Heart left ventricle (tissue), 16 donors: ENCODE measurements at regions not wholly inside any gene's neighbourhood (a gene's known extent, or its start where the extent isn't known, plus 50 kb on each side); places are given as distances from the start of the nearest gene placed in this dataset.

Experiments used
- ATAC-seq, 4 donors: fragments of 200-7000 bp; cut with Tn5 transposase; one replicate each; pipeline ENCODE4 v1.9.1; 2020 to 2022; ENCODE audit warnings: moderate library complexity in 4 of 4, mild to moderate bottlenecking in 3 of 4, moderate number of reproducible peaks in 1 of 4
- DNase-seq, 5 donors: peaks; one replicate each; pipeline ENCODE4 v3.0.0-alpha.2; 2020
- H3K27ac ChIP-seq, 12 donors: fragments of 200-600 bp; sonication (generic) in 4 of 12; one replicate each; pipeline versions ENCODE4 v1.5.0 to v1.8.0; 2016 to 2022; ENCODE audit warnings: mild to moderate bottlenecking in 2 of 12
- H3K27me3 ChIP-seq, 9 donors: fragments of 200-600 bp; sonication (generic) in 2 of 9; one replicate each; pipeline versions ENCODE4 v1.5.1 to v1.8.0; 2016 to 2022; ENCODE audit warnings: mild to moderate bottlenecking in 3 of 9
- H3K36me3 ChIP-seq, 9 donors: fragments of 200-600 bp; sonication (generic) in 2 of 9; one replicate each; pipeline versions ENCODE4 v1.5.0 to v1.8.0; 2018 to 2022; ENCODE audit warnings: mild to moderate bottlenecking in 2 of 9
- H3K4me1 ChIP-seq, 12 donors: fragments of 200-600 bp; sonication (generic) in 4 of 12; one replicate each; pipeline versions ENCODE4 v1.5.0 to v1.8.0; 2016 to 2022; ENCODE audit warnings: mild to moderate bottlenecking in 3 of 12
- H3K4me3 ChIP-seq, 12 donors: fragments of 200-600 bp; sonication (generic) in 4 of 12; one replicate each; pipeline versions ENCODE4 v1.5.0 to v1.8.0; 2017 to 2022; ENCODE audit warnings: mild to moderate bottlenecking in 9 of 12, moderate library complexity in 4 of 12
- H3K9me3 ChIP-seq, 12 donors: fragments of 200-600 bp; sonication (generic) in 4 of 12; one replicate each; pipeline versions ENCODE4 v1.5.0 to v1.8.0; 2016 to 2022; ENCODE audit warnings: mild to moderate bottlenecking in 1 of 12
- CTCF ChIP-seq, 12 donors: fragments of 200-600 bp; sonication (generic) in 4 of 12; IDR thresholded peaks; one replicate each; pipeline versions ENCODE4 v1.5.0 to v1.8.0; 2018 to 2022; ENCODE audit warnings: antibody characterized with exemption in 12 of 12, mild to moderate bottlenecking in 5 of 12
- POLR2A ChIP-seq, 2 donors: fragments of 450-650 bp; IDR thresholded peaks; one replicate each; pipeline ENCODE4 v1.6.1; 2017; ENCODE audit warnings: antibody characterized with exemption in 2 of 2, mild to moderate bottlenecking in 2 of 2, moderate library complexity in 2 of 2
- WGBS, 4 donors: extraction: QIAGEN DNeasy Blood & Tissue Kit in 2 of 4; methylation state at CpG; one replicate each; pipeline versions ENCODE4 v1.1.5 to v1.1.7; 2013 to 2018; 5-methylcytosine and 5-hydroxymethylcytosine counted together
- intact Hi-C, 10 donors: fragments of 100-400 bp; cut with DNase I; formaldehyde crosslinking; loops; one replicate each; pipeline versions ENCODE4 v1.11.1 to v1.14.2; 2022
- donor health status: ischemic (EF 13 %, LVEDD 7.1; RV severe dilation, severe dysfunction).
- donor health status: healthy with polysubstance abuse.
- donor health status: DM: no; HTN: yes; CAD: no.
- donor health status: DM: no; HTN: no; CAD: no.
- donor health status: ischemic (EF 25% LVEDD 6.9; RV normal size, moderate dysfunction).
- donor health status: ischemic (EF 25% LVEDD 5.7; RV mildly dilated, moderate dysfunction).
- donor health status: healthy.
- donor health status: DM: yes; HTN: yes; CAD: no.
- donor health status: ischemic (EF 35%, LVEDD 5.7; RV mildly dilated, moderate dysfunction).
- donor health status: nonischemic (EF 11% LVEDD 7.7; RV severe dilation, severe dysfunction).
- donor health status: DM: yes; HTN: yes; CAD: no.
- donor health status: PGD.
- donor health status: ischemic (EF 29% LVEDD 5.4; RV normal size, mild dysfunction).
- donor health status: nonischemic (EF 23%, LVEDD 6.1; RV moderate dilation, normal function).

DNA sequence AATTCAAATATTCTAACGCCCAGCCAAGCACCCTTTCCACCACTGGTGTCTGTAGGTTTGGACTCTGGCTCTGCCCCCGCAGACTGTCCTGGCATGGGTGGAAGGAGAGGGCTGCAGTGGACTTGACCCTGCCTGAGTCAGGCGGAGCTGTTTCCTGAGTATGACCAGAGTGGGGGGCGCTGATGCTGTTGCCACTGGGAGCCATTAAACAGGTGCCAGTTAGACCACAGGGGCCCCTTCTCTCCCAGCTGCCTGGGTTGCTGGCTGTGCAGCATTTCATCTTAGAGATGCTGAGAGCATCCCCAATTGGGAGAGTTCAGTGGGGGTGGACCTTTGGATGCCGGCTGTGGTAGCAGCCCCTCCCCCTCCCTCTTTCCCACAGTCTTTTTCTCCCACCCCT is 539.5 kb downstream of the MATN1 start:
- no peaks in the 10 kb centered on the region for H3K9me3 ChIP-seq
- peaks cover 2 to 14% (median 9%) of the 10 kb centered on the region in 9 donors for H3K27me3 ChIP-seq
- intact Hi-C loops: no loop called here
- DNase-seq (no peak), ATAC-seq (no peak)
- no peak for TF ChIP-seq CTCF (IDR thresholded peaks at IDR 0.05)
- TF ChIP-seq POLR2A (IDR thresholded peaks at IDR 0.05): no peak
- H3K36me3 ChIP-seq: no peaks in the 10 kb centered on the region
- 68 to 80% (median 72%) methylated on average over 5 of the region's 5 CpGs for WGBS, 4 donors
- no peaks in the 10 kb centered on the region for H3K4me1 ChIP-seq
- H3K27ac ChIP-seq: no peak overlapping the region
- no peak overlapping the region for H3K4me3 ChIP-seq

GRCh38 chr1:30183006-30183405 is 540.4 kb downstream of the MATN1 start:
- Histone ChIP-seq H3K36me3 (no peaks in the 10 kb centered on the region), H3K4me1 (no peaks in the 10 kb centered on the region), H3K27ac (no peak overlapping the region), H3K27me3 (peaks cover under 1 to 14% (median 7%) of the 10 kb centered on the region in 9 donors), H3K4me3 (no peak overlapping the region), H3K9me3 (peaks cover 0 to 8% (median 0%) of the 10 kb centered on the region in 12 donors)
- 77 to 87% (median 79%) methylated on average over 4 of the region's 4 CpGs for WGBS, 4 donors
- intact Hi-C loops: no loop called here
- TF ChIP-seq CTCF (IDR thresholded peaks at IDR 0.05): no peak
- TF ChIP-seq POLR2A (IDR thresholded peaks at IDR 0.05): no peak
- no peak for ATAC-seq
- no peak for DNase-seq

GRCh38 chr1:30179942-30180543 is 543.3 kb downstream of the MATN1 start:
- no peak for DNase-seq
- intact Hi-C loops: no loop called here
- ATAC-seq: no peak
- no peaks in the 10 kb centered on the region for H3K4me1 ChIP-seq
- no peak overlapping the region for H3K27ac ChIP-seq
- H3K4me3 ChIP-seq: no peak overlapping the region
- 52 to 66% (median 59%) methylated on average over 10 of the region's 10 CpGs for WGBS, 4 donors
- H3K9me3 ChIP-seq: peaks cover 0 to 11% (median 0%) of the 10 kb centered on the region in 12 donors
- H3K27me3 ChIP-seq: peaks cover 0 to 11% (median 0%) of the 10 kb centered on the region in 9 donors
- no peak for TF ChIP-seq POLR2A (IDR thresholded peaks at IDR 0.05)
- TF ChIP-seq CTCF (IDR thresholded peaks at IDR 0.05): no peak
- H3K36me3 ChIP-seq: no peaks in the 10 kb centered on the region

GRCh38 chr1:30176477-30176876 is 546.9 kb downstream of the MATN1 start:
- TF ChIP-seq POLR2A (IDR thresholded peaks at IDR 0.05): no peak
- TF ChIP-seq CTCF (IDR thresholded peaks at IDR 0.05): no peak
- WGBS, 4 donors: 57 to 68% (median 64%) methylated on average over 1 of the region's 1 CpG
- ATAC-seq: no peak
- Histone ChIP-seq H3K27me3 (peaks cover 0 to 9% (median 0%) of the 10 kb centered on the region in 9 donors), H3K9me3 (peaks cover 0 to 11% (median 0%) of the 10 kb centered on the region in 12 donors), H3K4me1 (peaks cover 0 to 5% (median 0%) of the 10 kb centered on the region in 12 donors), H3K4me3 (no peak overlapping the region), H3K36me3 (no peaks in the 10 kb centered on the region), H3K27ac (no peak overlapping the region)
- intact Hi-C loops: no loop called here
- DNase-seq: no peak
